Thoracic aorta (tissue), 2 donors: ENCODE measurements at regions not wholly inside any gene's neighbourhood (a gene's known extent, or its start where the extent isn't known, plus 50 kb on each side); places are given as distances from the start of the nearest gene placed in this dataset.

ENCODE experiments used
- ATAC-seq: fragments of 150-250 bp; one replicate; pipeline ENCODE4 v1.8.0; 2017; ENCODE audit warnings: low read depth; ENCODE audit not compliant: insufficient number of reproducible peaks, low FRiP score
- DNase-seq: peaks from one replicate; pipeline ENCODE4 v3.0.0-alpha.2; 2020; ENCODE audit warnings: low spot score
- H3K27ac ChIP-seq, 2 donors: fragments of 200-600 bp; sonication (generic); 1 replicate in 1 of 2; 2 replicates in 1 of 2; pipeline ENCODE4 v1.5.1; 2016; ENCODE audit warnings: mild to moderate bottlenecking in 2 of 2, moderate library complexity in 2 of 2
- H3K27me3 ChIP-seq: fragments of 200-600 bp; sonication (generic); replicated peaks from 2 replicates; pipeline ENCODE4 v1.6.0; 2016; ENCODE audit warnings: mild to moderate bottlenecking; ENCODE audit not compliant: insufficient read depth
- H3K36me3 ChIP-seq: fragments of 200-600 bp; sonication (generic); one replicate; pipeline ENCODE4 v1.5.1; 2016
- H3K4me1 ChIP-seq, 2 donors: fragments of 200-600 bp; sonication (generic); 1 replicate in 1 of 2; 2 replicates in 1 of 2; pipeline versions ENCODE4 v1.5.1 to v1.6.0; 2016; ENCODE audit warnings: low read depth in 2 of 2, mild to moderate bottlenecking in 1 of 2; ENCODE audit not compliant: control insufficient read depth in 1 of 2
- H3K4me3 ChIP-seq: fragments of 200-600 bp; sonication (generic); 2 replicates; pipeline ENCODE4 v1.5.1; 2016; ENCODE audit warnings: mild to moderate bottlenecking
- H3K9me3 ChIP-seq: fragments of 200-600 bp; sonication (generic); 2 replicates; pipeline ENCODE4 v1.5.1; 2016
- TF ChIP-seq, protein P1 (sequence below): fragments of 200-600 bp; sonication (generic); IDR thresholded peaks from one replicate; pipeline ENCODE4 v1.5.1; 2019; ENCODE audit warnings: antibody characterized with exemption

DNA sequence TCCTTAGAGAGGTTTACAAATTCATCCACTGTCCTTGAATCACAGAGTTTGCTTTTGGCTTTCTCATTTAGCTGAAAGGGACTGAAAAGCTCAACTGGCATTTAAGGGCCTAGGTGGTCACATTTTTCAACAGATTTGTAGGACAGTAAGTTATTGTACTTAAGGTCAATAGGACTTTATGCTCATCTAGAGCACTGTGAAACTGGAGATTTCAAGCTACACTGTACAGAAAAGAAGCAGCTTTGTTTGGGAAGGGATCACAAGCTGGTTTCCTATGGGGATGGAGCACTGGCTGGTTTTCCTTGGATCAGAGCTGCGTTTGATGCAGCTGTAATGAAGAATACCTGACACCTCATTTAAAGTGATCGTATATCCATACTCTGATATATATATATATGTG is 482.7 kb downstream of the FBXO15 start:
- no peaks in the 10 kb centered on the region for H3K27me3 ChIP-seq
- H3K9me3 ChIP-seq, result no peaks in the 10 kb centered on the region
- DNase-seq, result no peak
- TF ChIP-seq, protein P1, sequence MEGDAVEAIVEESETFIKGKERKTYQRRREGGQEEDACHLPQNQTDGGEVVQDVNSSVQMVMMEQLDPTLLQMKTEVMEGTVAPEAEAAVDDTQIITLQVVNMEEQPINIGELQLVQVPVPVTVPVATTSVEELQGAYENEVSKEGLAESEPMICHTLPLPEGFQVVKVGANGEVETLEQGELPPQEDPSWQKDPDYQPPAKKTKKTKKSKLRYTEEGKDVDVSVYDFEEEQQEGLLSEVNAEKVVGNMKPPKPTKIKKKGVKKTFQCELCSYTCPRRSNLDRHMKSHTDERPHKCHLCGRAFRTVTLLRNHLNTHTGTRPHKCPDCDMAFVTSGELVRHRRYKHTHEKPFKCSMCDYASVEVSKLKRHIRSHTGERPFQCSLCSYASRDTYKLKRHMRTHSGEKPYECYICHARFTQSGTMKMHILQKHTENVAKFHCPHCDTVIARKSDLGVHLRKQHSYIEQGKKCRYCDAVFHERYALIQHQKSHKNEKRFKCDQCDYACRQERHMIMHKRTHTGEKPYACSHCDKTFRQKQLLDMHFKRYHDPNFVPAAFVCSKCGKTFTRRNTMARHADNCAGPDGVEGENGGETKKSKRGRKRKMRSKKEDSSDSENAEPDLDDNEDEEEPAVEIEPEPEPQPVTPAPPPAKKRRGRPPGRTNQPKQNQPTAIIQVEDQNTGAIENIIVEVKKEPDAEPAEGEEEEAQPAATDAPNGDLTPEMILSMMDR, result no peak
- no peaks in the 10 kb centered on the region for H3K36me3 ChIP-seq
- no peak overlapping the region for H3K27ac ChIP-seq
- H3K4me3 ChIP-seq, result no peak overlapping the region
- H3K4me1 ChIP-seq, result no peaks in the 10 kb centered on the region
- no peak for ATAC-seq

DNA sequence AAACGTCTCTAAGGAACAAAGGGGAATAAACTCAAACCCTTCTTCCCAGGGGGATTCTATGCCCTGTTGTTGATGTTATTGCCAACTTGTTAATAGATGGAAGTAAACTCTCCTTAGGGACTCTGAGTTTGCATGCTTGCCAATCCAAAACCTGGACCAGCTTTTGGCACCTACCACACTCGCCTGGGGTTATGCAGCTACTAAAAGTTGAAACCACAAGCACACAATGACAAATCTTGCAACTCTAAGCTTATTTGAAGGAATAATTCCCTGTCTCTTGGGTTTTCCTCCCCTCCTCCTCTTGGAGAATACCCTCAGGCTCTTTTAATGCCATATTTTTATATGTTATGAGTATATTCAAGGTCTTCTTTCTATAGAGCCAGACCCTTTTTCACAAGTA is 484.1 kb downstream of the FBXO15 start:
- TF ChIP-seq, protein P1, result no peak
- DNase-seq (no peak), ATAC-seq (no peak)

DNA sequence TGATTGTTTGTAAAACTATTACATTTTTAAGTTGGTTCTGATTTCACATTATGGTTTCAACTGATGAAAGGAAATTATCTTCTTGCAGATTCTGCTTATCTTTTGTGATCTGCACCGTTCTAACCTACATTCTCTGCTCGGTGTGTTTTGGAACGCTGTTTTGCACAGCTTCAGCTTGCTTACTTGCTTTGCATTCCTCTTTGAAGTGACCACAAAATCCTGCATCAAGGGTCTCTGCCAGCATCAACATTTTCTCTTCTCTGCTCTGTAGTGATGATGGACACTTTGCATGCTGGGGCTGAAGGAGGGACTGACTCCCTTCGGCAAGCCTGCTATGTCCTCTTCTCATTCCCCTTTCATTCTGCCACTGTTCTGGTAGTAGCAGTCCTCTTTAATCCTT is 485.2 kb downstream of the FBXO15 start:
- H3K4me1 ChIP-seq, result no peaks in the 10 kb centered on the region
- H3K27ac ChIP-seq, result no peak overlapping the region

More for the DNA sequence above, 484.1 kb downstream of the FBXO15 start:
- Histone ChIP-seq H3K4me1 (no peaks in the 10 kb centered on the region), H3K9me3 (no peaks in the 10 kb centered on the region), H3K27ac (no peak overlapping the region), H3K4me3 (no peak overlapping the region), H3K36me3 (no peaks in the 10 kb centered on the region), H3K27me3 (no peaks in the 10 kb centered on the region)

DNA sequence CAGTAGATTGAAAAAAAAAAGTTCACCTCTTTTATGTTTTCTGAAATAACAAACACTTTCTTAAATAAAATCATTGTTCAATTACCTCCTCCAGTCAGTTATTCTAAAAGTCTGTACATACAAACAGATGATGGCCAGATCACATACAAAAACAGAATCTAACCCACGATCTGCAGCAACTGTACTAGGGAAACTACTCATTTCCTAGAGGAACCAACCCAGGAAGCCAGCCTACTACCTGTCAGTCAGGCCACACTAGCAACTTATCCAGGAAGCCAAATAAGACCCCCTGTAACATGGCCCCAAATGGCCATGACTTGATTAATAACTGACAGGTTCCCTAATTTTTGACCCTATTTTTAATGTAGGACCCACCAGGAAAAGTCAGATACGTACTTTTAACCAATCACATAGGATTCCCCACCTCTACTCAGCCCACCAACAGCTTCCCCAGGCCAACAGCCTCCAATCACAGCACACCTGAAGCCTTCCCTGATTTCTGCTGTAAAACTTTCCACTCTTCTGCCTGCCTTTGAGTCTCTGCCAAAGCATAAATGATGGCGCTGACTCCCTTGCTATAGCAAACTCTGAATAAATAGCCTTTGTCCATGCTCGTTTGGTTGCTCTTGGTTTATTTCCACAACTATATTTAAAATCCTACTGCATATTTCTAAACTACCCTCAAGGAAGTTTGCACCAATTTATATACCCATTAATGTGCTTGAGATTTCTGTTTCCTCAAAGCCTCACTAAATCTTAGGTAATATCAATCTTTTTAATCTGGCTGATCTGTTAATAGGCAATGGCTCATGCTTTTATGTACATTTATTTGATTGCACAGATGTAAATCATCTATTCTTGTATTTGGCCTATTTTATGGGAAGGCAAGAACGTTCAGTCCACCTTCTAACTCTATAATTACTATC is 486.4 kb downstream of the FBXO15 start:
- Histone ChIP-seq H3K4me3 (no peak overlapping the region), H3K9me3 (no peaks in the 10 kb centered on the region), H3K27ac (no peak overlapping the region), H3K36me3 (no peaks in the 10 kb centered on the region), H3K27me3 (no peaks in the 10 kb centered on the region), H3K4me1 (no peaks in the 10 kb centered on the region)
- TF ChIP-seq, protein P1, result no peak
- ATAC-seq, result no peak
- DNase-seq, result no peak

More for the DNA sequence above, 485.2 kb downstream of the FBXO15 start:
- ATAC-seq (no peak), DNase-seq (no peak)
- Histone ChIP-seq H3K9me3 (no peaks in the 10 kb centered on the region), H3K27me3 (no peaks in the 10 kb centered on the region), H3K36me3 (no peaks in the 10 kb centered on the region), H3K4me3 (no peak overlapping the region)
- TF ChIP-seq, protein P1, result no peak

DNA sequence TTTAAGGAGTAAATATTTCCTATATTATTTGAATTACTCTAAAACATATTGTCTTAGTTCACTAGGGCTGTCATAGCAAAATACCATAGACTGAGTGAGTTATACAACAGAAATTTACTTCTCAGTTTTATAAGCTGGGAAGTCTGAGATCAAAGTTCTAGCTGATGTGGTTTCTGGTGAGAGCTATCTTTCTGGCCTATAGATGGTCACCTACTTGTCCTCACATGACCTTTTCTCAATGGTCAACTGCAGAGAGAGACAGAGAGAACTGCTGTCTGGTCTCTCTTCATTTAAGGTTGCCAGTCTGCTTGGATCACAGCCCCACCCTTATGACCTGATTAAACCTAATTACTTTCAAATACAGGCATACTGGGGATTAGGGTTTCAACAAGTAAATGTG is 490.9 kb downstream of the FBXO15 start:
- Histone ChIP-seq H3K4me3 (no peak overlapping the region), H3K27me3 (no peaks in the 10 kb centered on the region), H3K9me3 (no peaks in the 10 kb centered on the region), H3K36me3 (no peaks in the 10 kb centered on the region), H3K27ac (no peak overlapping the region), H3K4me1 (no peaks in the 10 kb centered on the region)
- DNase-seq (no peak), ATAC-seq (no peak)
- TF ChIP-seq, protein P1, result no peak
